Panc1 (cell line): ENCODE measurements at regions not wholly inside any gene's neighbourhood (a gene's known extent, or its start where the extent isn't known, plus 50 kb on each side); places are given as distances from the start of the nearest gene placed in this dataset.

Experiments used
- ATAC-seq: fragments of 200-7000 bp; cut with Tn5 transposase; 2 replicates; pipeline ENCODE4 v1.9.1; 2020; ENCODE audit warnings: mild to moderate bottlenecking, moderate library complexity
- BruUV-seq: library from RNA; stranded (reverse); fragments of 400-500 nt; replicated peaks from 2 replicates; lab custom pipeline; 2021; lab: Mats Ljungman, UMichigan
- CTCF ChIA-PET: fragments of 300-600 bp; sonication (Branson Sonifier 250); formaldehyde crosslinking; loops from one replicate; lab custom pipeline; 2022; ENCODE audit warnings: antibody characterized with exemption; lab: Charles Lee
- POLR2A ChIA-PET: fragments of 300-600 bp; sonication (Branson Sonifier 250); formaldehyde crosslinking; loops from one replicate; lab custom pipeline; 2022; ENCODE audit warnings: antibody characterized with exemption; lab: Charles Lee
- DNase-seq: peaks from one replicate; pipeline ENCODE4 v3.0.0-alpha.2; 2010; ENCODE audit warnings: low read depth, low spot score
- H3K27ac ChIP-seq: 2 replicates; pipeline ENCODE4 v1.5.1; 2011; ENCODE audit warnings: mild to moderate bottlenecking, low read length, inconsistent platforms
- H3K27me3 ChIP-seq: fragments of 200-500 bp; sonication (Bioruptor generic); 2 replicates; pipeline ENCODE4 v1.6.0; 2014; ENCODE audit warnings: low read length, inconsistent platforms; ENCODE audit not compliant: control insufficient read depth, insufficient read depth
- H3K36me3 ChIP-seq: fragments of 200-500 bp; sonication (Bioruptor generic); 2 replicates; pipeline ENCODE4 v1.5.1; 2014; ENCODE audit warnings: inconsistent platforms, mild to moderate bottlenecking, low read length, moderate library complexity; ENCODE audit not compliant: control insufficient read depth, insufficient read depth
- H3K4me1 ChIP-seq: 2 replicates; pipeline ENCODE4 v1.5.1; 2011; ENCODE audit warnings: inconsistent platforms, mild to moderate bottlenecking, low read length, moderate library complexity; ENCODE audit not compliant: control insufficient read depth, insufficient read depth
- H3K4me3 ChIP-seq, 2 experiments: 2 replicates each; pipeline ENCODE4 v1.5.1; 2011 to 2012; ENCODE audit warnings: low read depth in 2 of 2, low read length in 2 of 2, mild to moderate bottlenecking in 2 of 2, inconsistent platforms in 1 of 2, moderate library complexity in 1 of 2
- H3K9me3 ChIP-seq: fragments of 200-500 bp; sonication (Bioruptor generic); 2 replicates; pipeline ENCODE4 v1.5.1; 2014; ENCODE audit warnings: low read depth, mild to moderate bottlenecking, inconsistent platforms, low read length, moderate library complexity; ENCODE audit not compliant: control insufficient read depth, insufficient read depth
- POLR2AphosphoS5 ChIP-seq: IDR thresholded peaks from 2 replicates; pipeline ENCODE4 v1.6.1; 2012; ENCODE audit warnings: mild to moderate bottlenecking, low read depth, low read length, moderate library complexity
- SIN3A ChIP-seq: IDR thresholded peaks from 2 replicates; pipeline ENCODE4 v1.6.1; 2012; ENCODE audit warnings: low read depth, mild to moderate bottlenecking, low read length, moderate library complexity, borderline replicate concordance; ENCODE audit not compliant: insufficient read depth
- TCF7L2 ChIP-seq: IDR thresholded peaks from 2 replicates; pipeline ENCODE4 v1.6.1; 2011; ENCODE audit warnings: mild to moderate bottlenecking, low read depth, low read length, inconsistent platforms
- in situ Hi-C: cut with HindIII; loops from 2 replicates; pipeline ENCODE4 v1.10.0; 2016; ENCODE audit warnings: low sequenced_read_pairs, low pct_unique_long_range_greater_than_20kb
- intact Hi-C: fragments of 100-400 bp; cut with micrococcal nuclease; formaldehyde crosslinking; loops from one replicate; pipeline ENCODE4 v1.10.0; 2022; ENCODE audit not compliant: unreplicated experiment
- TF ChIP-seq, protein P1 (sequence below): fragments of 450-650 bp; IDR thresholded peaks from 2 replicates; pipeline ENCODE4 v1.5.1; 2017; ENCODE audit warnings: mild to moderate bottlenecking
- TF ChIP-seq, protein P2 (sequence below), 2 experiments: IDR thresholded peaks; 2 replicates each; pipeline ENCODE4 v1.6.1; 2011 to 2012; ENCODE audit warnings: low read depth in 2 of 2, control low read depth in 1 of 2, low read length in 1 of 2, mild to moderate bottlenecking in 1 of 2, moderate library complexity in 1 of 2; ENCODE audit not compliant: insufficient read depth in 1 of 2

DNA sequence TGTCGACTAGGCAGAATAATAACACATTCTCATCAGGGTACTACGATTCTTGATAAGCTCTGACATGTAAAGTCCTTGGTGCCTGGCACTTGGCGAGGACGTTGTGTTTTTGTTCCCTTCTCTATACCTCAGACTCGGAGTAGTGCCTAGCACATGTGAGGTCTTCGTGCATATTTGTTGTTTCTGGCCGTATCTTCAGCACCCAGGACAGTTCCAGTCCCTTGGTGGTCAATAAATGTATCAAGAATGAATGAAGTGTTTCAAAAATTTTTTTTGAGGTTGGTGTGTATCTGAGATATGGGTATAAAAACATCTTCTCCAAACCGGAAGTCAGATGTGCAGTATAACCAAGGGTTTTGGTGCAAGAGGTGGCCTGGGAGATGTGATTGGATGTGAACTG lies 198.2 kb downstream of the AACS start:
- Histone ChIP-seq H3K27me3 (peaks cover 7% of the 10 kb centered on the region; the same call in 1 of the 2 replicates), H3K4me1 (no peaks in the 10 kb centered on the region), H3K9me3 (no peaks in the 10 kb centered on the region), H3K36me3 (no peaks in the 10 kb centered on the region), H3K4me3 (no peak overlapping the region), H3K27ac (no peak overlapping the region)
- ChIA-PET CTCF (no interaction called here), POLR2A (no interaction called here)
- in situ Hi-C loops = no loop called here
- TF ChIP-seq, protein P1, sequence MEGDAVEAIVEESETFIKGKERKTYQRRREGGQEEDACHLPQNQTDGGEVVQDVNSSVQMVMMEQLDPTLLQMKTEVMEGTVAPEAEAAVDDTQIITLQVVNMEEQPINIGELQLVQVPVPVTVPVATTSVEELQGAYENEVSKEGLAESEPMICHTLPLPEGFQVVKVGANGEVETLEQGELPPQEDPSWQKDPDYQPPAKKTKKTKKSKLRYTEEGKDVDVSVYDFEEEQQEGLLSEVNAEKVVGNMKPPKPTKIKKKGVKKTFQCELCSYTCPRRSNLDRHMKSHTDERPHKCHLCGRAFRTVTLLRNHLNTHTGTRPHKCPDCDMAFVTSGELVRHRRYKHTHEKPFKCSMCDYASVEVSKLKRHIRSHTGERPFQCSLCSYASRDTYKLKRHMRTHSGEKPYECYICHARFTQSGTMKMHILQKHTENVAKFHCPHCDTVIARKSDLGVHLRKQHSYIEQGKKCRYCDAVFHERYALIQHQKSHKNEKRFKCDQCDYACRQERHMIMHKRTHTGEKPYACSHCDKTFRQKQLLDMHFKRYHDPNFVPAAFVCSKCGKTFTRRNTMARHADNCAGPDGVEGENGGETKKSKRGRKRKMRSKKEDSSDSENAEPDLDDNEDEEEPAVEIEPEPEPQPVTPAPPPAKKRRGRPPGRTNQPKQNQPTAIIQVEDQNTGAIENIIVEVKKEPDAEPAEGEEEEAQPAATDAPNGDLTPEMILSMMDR = no peak
- TF ChIP-seq, protein P2, sequence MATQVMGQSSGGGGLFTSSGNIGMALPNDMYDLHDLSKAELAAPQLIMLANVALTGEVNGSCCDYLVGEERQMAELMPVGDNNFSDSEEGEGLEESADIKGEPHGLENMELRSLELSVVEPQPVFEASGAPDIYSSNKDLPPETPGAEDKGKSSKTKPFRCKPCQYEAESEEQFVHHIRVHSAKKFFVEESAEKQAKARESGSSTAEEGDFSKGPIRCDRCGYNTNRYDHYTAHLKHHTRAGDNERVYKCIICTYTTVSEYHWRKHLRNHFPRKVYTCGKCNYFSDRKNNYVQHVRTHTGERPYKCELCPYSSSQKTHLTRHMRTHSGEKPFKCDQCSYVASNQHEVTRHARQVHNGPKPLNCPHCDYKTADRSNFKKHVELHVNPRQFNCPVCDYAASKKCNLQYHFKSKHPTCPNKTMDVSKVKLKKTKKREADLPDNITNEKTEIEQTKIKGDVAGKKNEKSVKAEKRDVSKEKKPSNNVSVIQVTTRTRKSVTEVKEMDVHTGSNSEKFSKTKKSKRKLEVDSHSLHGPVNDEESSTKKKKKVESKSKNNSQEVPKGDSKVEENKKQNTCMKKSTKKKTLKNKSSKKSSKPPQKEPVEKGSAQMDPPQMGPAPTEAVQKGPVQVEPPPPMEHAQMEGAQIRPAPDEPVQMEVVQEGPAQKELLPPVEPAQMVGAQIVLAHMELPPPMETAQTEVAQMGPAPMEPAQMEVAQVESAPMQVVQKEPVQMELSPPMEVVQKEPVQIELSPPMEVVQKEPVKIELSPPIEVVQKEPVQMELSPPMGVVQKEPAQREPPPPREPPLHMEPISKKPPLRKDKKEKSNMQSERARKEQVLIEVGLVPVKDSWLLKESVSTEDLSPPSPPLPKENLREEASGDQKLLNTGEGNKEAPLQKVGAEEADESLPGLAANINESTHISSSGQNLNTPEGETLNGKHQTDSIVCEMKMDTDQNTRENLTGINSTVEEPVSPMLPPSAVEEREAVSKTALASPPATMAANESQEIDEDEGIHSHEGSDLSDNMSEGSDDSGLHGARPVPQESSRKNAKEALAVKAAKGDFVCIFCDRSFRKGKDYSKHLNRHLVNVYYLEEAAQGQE (IDR thresholded peaks at IDR 0.05; ENCODE audit: insufficient read depth in 1 of 2, low read depth in 2 of 2, low read length in 1 of 2) = peak; percentile 28 to 74; a peak in 2 of 4 replicates
- no peak for ATAC-seq
- intact Hi-C loops = no loop called here
- BruUV-seq = no TSS peak
- no peak for DNase-seq

- no TSS peak for BruUV-seq
- DNase-seq = no peak
- Histone ChIP-seq H3K36me3 (no peaks in the 10 kb centered on the region), H3K4me1 (0 out of 2 replicates have a peak, but pooled peaks cover 2% of the 10 kb centered on the region), H3K4me3 (no peak overlapping the region), H3K27ac (no peak overlapping the region), H3K27me3 (peaks cover 4% of the 10 kb centered on the region; the same call in 1 of the 2 replicates), H3K9me3 (no peaks in the 10 kb centered on the region)
- ChIA-PET CTCF (no interaction called here), POLR2A (no interaction called here)
- TF ChIP-seq POLR2AphosphoS5 (no peak), SIN3A (no peak), TCF7L2 (no peak)
- TF ChIP-seq, protein P2 (IDR thresholded peaks at IDR 0.05; ENCODE audit: insufficient read depth in 1 of 2, low read depth in 2 of 2, low read length in 1 of 2) = no peak
- TF ChIP-seq, protein P1 = no peak
- in situ Hi-C loops (no loop called here), intact Hi-C loops (no loop called here)
- no peak for ATAC-seq
Observed at GRCh38 chr12:125267114-125267513, 201.9 kb downstream of the AACS start.
